ENCODE measurements at regions not wholly inside any gene's neighbourhood (a gene's known extent, or its start where the extent isn't known, plus 50 kb on each side); places are given as distances from the start of the nearest gene placed in this dataset.

- no peak for ATAC-seq (ENCODE audit: low read depth)
- Histone ChIP-seq H3K4me1 (ENCODE audit: insufficient read depth, poor library complexity, severe bottlenecking) (no peaks in the 10 kb centered on the region), H3K36me3 (ENCODE audit: low read depth) (no peaks in the 10 kb centered on the region), H3K27ac (ENCODE audit: poor library complexity, severe bottlenecking) (no peak overlapping the region), H3K9me3 (ENCODE audit: severe bottlenecking) (peaks cover 8% of the 10 kb centered on the region), H3K4me3 (ENCODE audit: severe bottlenecking) (no peak overlapping the region), H3K27me3 (ENCODE audit: insufficient read depth, poor library complexity, severe bottlenecking) (no peaks in the 10 kb centered on the region)
- no peak for DNase-seq (ENCODE audit: low spot score)
- TF ChIP-seq CTCF (IDR thresholded peaks at IDR 0.05; ENCODE audit: poor library complexity, severe bottlenecking), result no peak
Measured at GRCh38 chr14:98334186-98334585, 937.8 kb downstream of the BCL11B start.

- no peaks in the 10 kb centered on the region for H3K9me3 ChIP-seq (ENCODE audit: severe bottlenecking)
- no peaks in the 10 kb centered on the region for H3K27me3 ChIP-seq (ENCODE audit: insufficient read depth, poor library complexity, severe bottlenecking)
- ATAC-seq (ENCODE audit: low read depth) (no peak), DNase-seq (ENCODE audit: low spot score) (no peak)
- H3K4me3 ChIP-seq (ENCODE audit: severe bottlenecking), result no peak overlapping the region
- H3K27ac ChIP-seq (ENCODE audit: poor library complexity, severe bottlenecking), result no peak overlapping the region
- H3K4me1 ChIP-seq (ENCODE audit: insufficient read depth, poor library complexity, severe bottlenecking), result peaks cover 10% of the 10 kb centered on the region
- H3K36me3 ChIP-seq (ENCODE audit: low read depth), result no peaks in the 10 kb centered on the region
- no peak for TF ChIP-seq CTCF (IDR thresholded peaks at IDR 0.05; ENCODE audit: poor library complexity, severe bottlenecking)
Measured at GRCh38 chr14:98341211-98341610, 930.8 kb downstream of the BCL11B start.

- peak overlapping the region; percentile 34 for H3K27ac ChIP-seq (ENCODE audit: poor library complexity, severe bottlenecking)
- H3K9me3 ChIP-seq (ENCODE audit: severe bottlenecking), result no peaks in the 10 kb centered on the region
- ATAC-seq (ENCODE audit: low read depth) (peak; percentile 94), DNase-seq (ENCODE audit: low spot score) (no peak)
- H3K36me3 ChIP-seq (ENCODE audit: low read depth), result no peaks in the 10 kb centered on the region
- TF ChIP-seq CTCF (IDR thresholded peaks at IDR 0.05; ENCODE audit: poor library complexity, severe bottlenecking), result no peak
- H3K4me1 ChIP-seq (ENCODE audit: insufficient read depth, poor library complexity, severe bottlenecking), result peaks cover 10% of the 10 kb centered on the region
- no peaks in the 10 kb centered on the region for H3K27me3 ChIP-seq (ENCODE audit: insufficient read depth, poor library complexity, severe bottlenecking)
- H3K4me3 ChIP-seq (ENCODE audit: severe bottlenecking), result no peak overlapping the region
Measured at GRCh38 chr14:98345161-98345560, 926.8 kb downstream of the BCL11B start.

GRCh38 chr14:98347686-98348085 lies 924.3 kb downstream of the BCL11B start:
- DNase-seq (ENCODE audit: low spot score) (no peak), ATAC-seq (ENCODE audit: low read depth) (no peak)
- Histone ChIP-seq H3K4me3 (ENCODE audit: severe bottlenecking) (no peak overlapping the region), H3K4me1 (ENCODE audit: insufficient read depth, poor library complexity, severe bottlenecking) (peaks cover 10% of the 10 kb centered on the region), H3K27ac (ENCODE audit: poor library complexity, severe bottlenecking) (no peak overlapping the region), H3K27me3 (ENCODE audit: insufficient read depth, poor library complexity, severe bottlenecking) (no peaks in the 10 kb centered on the region), H3K36me3 (ENCODE audit: low read depth) (no peaks in the 10 kb centered on the region), H3K9me3 (ENCODE audit: severe bottlenecking) (no peaks in the 10 kb centered on the region)
- TF ChIP-seq CTCF (IDR thresholded peaks at IDR 0.05; ENCODE audit: poor library complexity, severe bottlenecking), result no peak

- Histone ChIP-seq H3K27me3 (ENCODE audit: insufficient read depth, poor library complexity, severe bottlenecking) (no peaks in the 10 kb centered on the region), H3K36me3 (ENCODE audit: low read depth) (no peaks in the 10 kb centered on the region), H3K9me3 (ENCODE audit: severe bottlenecking) (no peaks in the 10 kb centered on the region), H3K27ac (ENCODE audit: poor library complexity, severe bottlenecking) (no peak overlapping the region), H3K4me1 (ENCODE audit: insufficient read depth, poor library complexity, severe bottlenecking) (peaks cover 10% of the 10 kb centered on the region), H3K4me3 (ENCODE audit: severe bottlenecking) (no peak overlapping the region)
- no peak for TF ChIP-seq CTCF (IDR thresholded peaks at IDR 0.05; ENCODE audit: poor library complexity, severe bottlenecking)
- ATAC-seq (ENCODE audit: low read depth), result no peak
- no peak for DNase-seq (ENCODE audit: low spot score)
Measured at GRCh38 chr14:98348505-98348904, 923.5 kb downstream of the BCL11B start.

Data from RWPE2 (cell line).